ENCODE measurements at regions not wholly inside any gene's neighbourhood (a gene's known extent, or its start where the extent isn't known, plus 50 kb on each side); places are given as distances from the start of the nearest gene placed in this dataset.

GRCh38 chr1:4395158-4395557 is 259.3 kb upstream of the AJAP1 start:
- DNase-seq (ENCODE audit: unreplicated experiment): no peak
- CTCF ChIA-PET: interaction anchor here (0.6 kb wide), 1 partner anchor 26 kb away, joined by 3 read pairs; no protein-coding TSS in a partner anchor
- H3K27ac Mint-ChIP-seq (ENCODE audit: low read depth, unreplicated experiment): no peak overlapping the region
- no peaks in the 10 kb centered on the region for H3K36me3 Mint-ChIP-seq (ENCODE audit: insufficient read depth, unreplicated experiment)
- POLR2A ChIA-PET: no interaction called here
- intact Hi-C loops (cut with micrococcal nuclease): no loop called here
- peaks cover 60% of the 10 kb centered on the region for H3K9me3 Mint-ChIP-seq (ENCODE audit: unreplicated experiment)
- H3K4me3 Mint-ChIP-seq (ENCODE audit: unreplicated experiment): no peak overlapping the region
- no peaks in the 10 kb centered on the region for H3K4me1 Mint-ChIP-seq (ENCODE audit: insufficient read depth, unreplicated experiment)
- BruUV-seq (replicated peaks): no TSS peak
- no peak for TF ChIP-seq CTCF (IDR thresholded peaks at IDR 0.05; ENCODE audit: unreplicated experiment)
- no peaks in the 10 kb centered on the region for H3K27me3 Mint-ChIP-seq (ENCODE audit: insufficient read depth, unreplicated experiment)

GRCh38 chr1:4395676-4396075 is 258.7 kb upstream of the AJAP1 start:
- no peak overlapping the region for H3K27ac Mint-ChIP-seq (ENCODE audit: low read depth, unreplicated experiment)
- peaks cover 59% of the 10 kb centered on the region for H3K9me3 Mint-ChIP-seq (ENCODE audit: unreplicated experiment)
- no peak for DNase-seq (ENCODE audit: unreplicated experiment)
- CTCF ChIA-PET: no interaction called here
- H3K36me3 Mint-ChIP-seq (ENCODE audit: insufficient read depth, unreplicated experiment): no peaks in the 10 kb centered on the region
- intact Hi-C loops (cut with micrococcal nuclease): no loop called here
- H3K4me3 Mint-ChIP-seq (ENCODE audit: unreplicated experiment): no peak overlapping the region
- POLR2A ChIA-PET: no interaction called here
- no TSS peak for BruUV-seq (replicated peaks)
- no peaks in the 10 kb centered on the region for H3K4me1 Mint-ChIP-seq (ENCODE audit: insufficient read depth, unreplicated experiment)
- TF ChIP-seq CTCF (IDR thresholded peaks at IDR 0.05; ENCODE audit: unreplicated experiment): no peak
- H3K27me3 Mint-ChIP-seq (ENCODE audit: insufficient read depth, unreplicated experiment): no peaks in the 10 kb centered on the region

DNA sequence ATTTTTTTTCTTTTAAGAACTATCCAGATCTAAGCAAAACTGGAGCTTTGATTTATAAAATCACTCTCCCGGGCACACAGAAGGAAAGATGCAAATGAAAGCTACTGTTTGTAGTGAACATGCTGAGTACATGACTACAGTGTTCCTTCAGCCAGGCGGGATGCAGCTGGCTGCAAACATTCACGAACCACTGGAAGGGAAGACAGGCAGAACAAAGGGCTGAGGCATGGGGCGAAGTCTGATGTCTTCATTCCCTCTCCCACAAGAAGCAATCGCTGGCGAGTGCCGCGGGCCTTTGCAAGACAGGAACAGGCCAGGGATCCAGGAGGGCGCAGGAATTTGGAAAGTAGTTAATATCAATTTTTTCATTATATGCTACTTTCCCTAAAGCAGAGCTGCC is 257.9 kb upstream of the AJAP1 start:
- BruUV-seq (replicated peaks): no TSS peak
- no peaks in the 10 kb centered on the region for H3K4me1 Mint-ChIP-seq (ENCODE audit: insufficient read depth, unreplicated experiment)
- intact Hi-C loops (cut with micrococcal nuclease): no loop called here

DNA sequence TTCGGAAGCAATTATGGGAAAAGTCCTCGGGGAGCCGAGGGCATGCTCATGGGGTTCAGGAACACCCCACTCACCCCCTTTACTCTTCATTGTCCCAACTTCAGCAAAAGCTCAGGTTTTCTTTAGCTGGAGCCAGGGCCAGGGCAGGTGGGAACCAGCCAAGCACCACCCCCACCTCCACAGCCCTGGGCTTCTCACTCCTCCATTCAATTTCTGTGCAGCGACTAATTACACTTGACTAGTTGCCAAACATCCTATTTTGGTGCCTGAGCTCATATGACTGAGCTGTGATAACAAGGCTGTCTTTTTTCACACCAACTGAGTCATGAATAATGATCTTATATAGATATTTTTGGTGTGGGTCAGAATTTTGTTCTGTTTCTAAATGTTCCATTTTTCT is 257.2 kb upstream of the AJAP1 start:
- Mint-ChIP-seq H3K36me3 (ENCODE audit: insufficient read depth, unreplicated experiment) (no peaks in the 10 kb centered on the region), H3K27me3 (ENCODE audit: insufficient read depth, unreplicated experiment) (no peaks in the 10 kb centered on the region), H3K4me3 (ENCODE audit: unreplicated experiment) (no peak overlapping the region), H3K27ac (ENCODE audit: low read depth, unreplicated experiment) (no peak overlapping the region), H3K4me1 (ENCODE audit: insufficient read depth, unreplicated experiment) (no peaks in the 10 kb centered on the region), H3K9me3 (ENCODE audit: unreplicated experiment) (peaks cover 44% of the 10 kb centered on the region)
- no TSS peak for BruUV-seq (replicated peaks)
- POLR2A ChIA-PET: interaction anchor here (0.6 kb wide), 1 partner anchor 207 kb away, joined by 3 read pairs; no protein-coding TSS in a partner anchor
- DNase-seq (ENCODE audit: unreplicated experiment): no peak
- CTCF ChIA-PET: no interaction called here
- intact Hi-C loops (cut with micrococcal nuclease): no loop called here
- TF ChIP-seq CTCF (IDR thresholded peaks at IDR 0.05; ENCODE audit: unreplicated experiment): no peak

More for the DNA sequence above, 257.9 kb upstream of the AJAP1 start:
- no peak for TF ChIP-seq CTCF (IDR thresholded peaks at IDR 0.05; ENCODE audit: unreplicated experiment)
- ChIA-PET CTCF (no interaction called here), POLR2A (no interaction called here)
- Mint-ChIP-seq H3K4me3 (ENCODE audit: unreplicated experiment) (no peak overlapping the region), H3K36me3 (ENCODE audit: insufficient read depth, unreplicated experiment) (no peaks in the 10 kb centered on the region), H3K9me3 (ENCODE audit: unreplicated experiment) (peaks cover 50% of the 10 kb centered on the region), H3K27me3 (ENCODE audit: insufficient read depth, unreplicated experiment) (no peaks in the 10 kb centered on the region), H3K27ac (ENCODE audit: low read depth, unreplicated experiment) (no peak overlapping the region)
- no peak for DNase-seq (ENCODE audit: unreplicated experiment)

All from MCF 10A (cell line).